MM.1S (cell line): ENCODE measurements at regions not wholly inside any gene's neighbourhood (a gene's known extent, or its start where the extent isn't known, plus 50 kb on each side); places are given as distances from the start of the nearest gene placed in this dataset.

Source experiments
- CTCF ChIP-seq: fragments of 300-600 bp; sonication (generic); IDR thresholded peaks from 2 replicates; pipeline ENCODE4 v1.5.1; 2016; ENCODE audit warnings: antibody characterized with exemption, low read length, mixed read lengths
- EZH2 ChIP-seq: fragments of 300-600 bp; sonication (generic); optimal IDR thresholded peaks from 2 replicates; pipeline ENCODE3; 2017; ENCODE audit warnings: low read depth, mild to moderate bottlenecking, antibody characterized with exemption, low read length, mixed read lengths

- TF ChIP-seq CTCF (no peak), EZH2 (no peak)
These were observed 392.8 kb upstream of the LRRC3B start for GRCh38 chr3:26229801-26230200.
